NT2/D1 (cell line): ENCODE measurements at regions not wholly inside any gene's neighbourhood (a gene's known extent, or its start where the extent isn't known, plus 50 kb on each side); places are given as distances from the start of the nearest gene placed in this dataset.

Source experiments
- SUZ12 ChIP-seq: IDR thresholded peaks from 2 replicates; pipeline ENCODE4 v1.6.1; 2011; ENCODE audit not compliant: insufficient read length, insufficient read depth; ENCODE audit errors: extremely low read depth
- YY1 ChIP-seq: IDR thresholded peaks from 2 replicates; pipeline ENCODE4 v1.6.1; 2011; ENCODE audit not compliant: insufficient read length, insufficient read depth
- ZNF274 ChIP-seq: IDR thresholded peaks from 2 replicates; pipeline ENCODE4 v1.6.1; 2011; ENCODE audit warnings: mild to moderate bottlenecking, low read depth, low read length

DNA sequence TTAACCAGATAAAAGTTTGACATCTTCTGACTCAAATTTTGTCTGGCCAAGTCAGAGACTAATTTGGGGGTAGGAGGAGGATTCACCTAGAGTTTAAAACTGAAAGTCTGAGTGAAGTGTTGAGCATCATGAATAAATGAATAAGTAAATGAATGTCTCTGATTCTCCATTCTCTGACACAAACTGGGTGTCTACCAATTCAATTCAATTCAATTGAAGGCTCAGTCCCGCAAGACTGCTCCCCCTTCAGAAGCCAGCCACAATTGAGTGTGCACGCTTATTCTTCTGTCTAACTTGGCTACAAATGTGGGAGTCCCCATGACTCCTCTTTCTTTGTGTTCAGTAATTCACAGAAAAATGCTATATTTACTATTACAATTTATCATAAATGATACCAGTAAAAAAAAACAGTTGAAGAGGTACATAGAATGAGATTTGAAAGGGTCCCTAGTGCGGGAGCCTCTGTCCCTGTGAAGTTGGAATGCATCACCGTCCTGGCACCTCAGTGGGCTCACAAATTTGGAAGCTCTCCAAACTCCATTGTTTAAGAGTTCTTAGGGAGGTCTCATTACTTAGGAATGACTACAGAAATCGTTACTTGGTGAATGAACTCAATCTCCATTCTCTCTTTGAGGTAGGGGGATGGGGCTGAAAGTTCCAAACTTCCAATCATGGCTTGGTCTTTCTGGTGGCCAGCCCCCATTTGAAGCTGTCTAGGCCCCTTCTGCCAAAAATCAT is 243.7 kb upstream of the PHYHIPL start:
- no peak for TF ChIP-seq ZNF274
- no peak for TF ChIP-seq YY1
- TF ChIP-seq SUZ12 = no peak
